BJ (cell line): ENCODE measurements at regions not wholly inside any gene's neighbourhood (a gene's known extent, or its start where the extent isn't known, plus 50 kb on each side); places are given as distances from the start of the nearest gene placed in this dataset.
"Not testable (repeated sequence)": the region's sequence is repeated elsewhere in the genome, so short reads cannot be mapped to it uniquely, and the experiment has no call there.

Experiments used
- CTCF ChIA-PET: fragments of 350-600 bp; formaldehyde crosslinking; extraction: SDS; loops from one replicate; lab custom pipeline; 2021; ENCODE audit warnings: antibody characterized with exemption, inconsistent platforms; lab: Yijun Ruan, JAX
- POLR2A ChIA-PET: fragments of 300-600 bp; sonication (Branson Sonifier 250); formaldehyde crosslinking; extraction: SDS; loops from one replicate; lab custom pipeline; 2021; ENCODE audit warnings: antibody characterized with exemption; lab: Charles Lee
- DNase-seq: peaks from one replicate; pipeline ENCODE4 v3.0.0-alpha.2; 2011; ENCODE audit warnings: low read depth
- H3K27me3 ChIP-seq: 2 replicates; pipeline ENCODE4 v1.6.0; 2011; ENCODE audit warnings: low read length; ENCODE audit not compliant: control insufficient read depth, insufficient read depth
- H3K36me3 ChIP-seq: 2 replicates; pipeline ENCODE4 v1.5.1; 2011; ENCODE audit warnings: low read length; ENCODE audit not compliant: control insufficient read depth, insufficient read depth
- H3K4me3 ChIP-seq: 2 replicates; pipeline ENCODE4 v1.5.1; 2011; ENCODE audit warnings: low read depth, mild to moderate bottlenecking, control low read depth, low read length
- TF ChIP-seq, protein P1 (sequence below): IDR thresholded peaks from 2 replicates; pipeline ENCODE4 v1.5.1; 2011; ENCODE audit warnings: low read depth, mild to moderate bottlenecking, control low read depth, inconsistent platforms, low read length, moderate library complexity; ENCODE audit not compliant: insufficient read depth

DNA sequence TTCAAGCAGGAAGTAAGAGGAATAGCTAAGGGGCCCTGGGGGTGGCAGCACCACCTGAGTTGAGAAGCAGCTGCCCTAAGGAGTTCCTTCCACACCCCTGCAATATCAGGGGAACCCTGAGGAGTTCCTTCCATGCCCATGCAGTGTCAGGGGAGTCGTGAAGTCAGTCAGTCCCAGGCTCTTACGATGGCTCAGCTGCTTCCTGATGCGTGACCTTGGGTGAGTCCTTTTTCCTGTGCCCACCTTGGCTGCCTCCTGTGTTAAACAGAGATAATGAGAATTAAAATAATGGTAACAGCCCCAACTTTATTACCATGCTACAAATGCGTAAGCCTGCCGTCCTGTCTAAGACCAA is 181.1 kb downstream of the MIAT start:
- no peak for DNase-seq
- TF ChIP-seq, protein P1, sequence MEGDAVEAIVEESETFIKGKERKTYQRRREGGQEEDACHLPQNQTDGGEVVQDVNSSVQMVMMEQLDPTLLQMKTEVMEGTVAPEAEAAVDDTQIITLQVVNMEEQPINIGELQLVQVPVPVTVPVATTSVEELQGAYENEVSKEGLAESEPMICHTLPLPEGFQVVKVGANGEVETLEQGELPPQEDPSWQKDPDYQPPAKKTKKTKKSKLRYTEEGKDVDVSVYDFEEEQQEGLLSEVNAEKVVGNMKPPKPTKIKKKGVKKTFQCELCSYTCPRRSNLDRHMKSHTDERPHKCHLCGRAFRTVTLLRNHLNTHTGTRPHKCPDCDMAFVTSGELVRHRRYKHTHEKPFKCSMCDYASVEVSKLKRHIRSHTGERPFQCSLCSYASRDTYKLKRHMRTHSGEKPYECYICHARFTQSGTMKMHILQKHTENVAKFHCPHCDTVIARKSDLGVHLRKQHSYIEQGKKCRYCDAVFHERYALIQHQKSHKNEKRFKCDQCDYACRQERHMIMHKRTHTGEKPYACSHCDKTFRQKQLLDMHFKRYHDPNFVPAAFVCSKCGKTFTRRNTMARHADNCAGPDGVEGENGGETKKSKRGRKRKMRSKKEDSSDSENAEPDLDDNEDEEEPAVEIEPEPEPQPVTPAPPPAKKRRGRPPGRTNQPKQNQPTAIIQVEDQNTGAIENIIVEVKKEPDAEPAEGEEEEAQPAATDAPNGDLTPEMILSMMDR: no peak
- POLR2A ChIA-PET: no interaction called here
- peaks cover 3% of the 10 kb centered on the region; the same call in 1 of the 2 replicates for H3K27me3 ChIP-seq
- CTCF ChIA-PET: no interaction called here
- no peak overlapping the region for H3K4me3 ChIP-seq
- no peaks in the 10 kb centered on the region for H3K36me3 ChIP-seq

DNA sequence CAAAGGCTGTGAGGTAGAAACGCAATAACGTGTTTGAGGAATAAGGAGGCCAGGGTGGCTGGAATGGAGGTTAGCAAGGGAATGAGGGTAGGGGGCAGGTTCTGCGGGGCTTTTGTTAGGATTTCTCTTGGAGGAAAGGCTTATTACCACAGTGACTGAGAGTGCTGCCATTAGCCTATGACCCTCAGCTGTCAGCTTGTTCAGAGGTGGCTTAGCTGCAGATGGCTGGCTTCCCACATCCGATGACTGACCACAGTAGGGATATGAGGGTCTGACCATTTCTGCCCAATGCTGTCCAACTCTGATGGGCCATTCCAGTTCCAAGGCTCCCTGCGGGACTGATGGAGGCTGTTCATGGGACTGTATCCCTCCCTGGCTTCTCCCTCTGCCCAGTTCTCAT is 181.8 kb downstream of the MIAT start:
- Histone ChIP-seq H3K4me3 (no peak overlapping the region), H3K36me3 (no peaks in the 10 kb centered on the region), H3K27me3 (peaks cover 4% of the 10 kb centered on the region)
- POLR2A ChIA-PET: no interaction called here
- TF ChIP-seq, protein P1: no peak
- DNase-seq: no peak
- CTCF ChIA-PET: interaction anchor here (1.0 kb wide), 1 partner anchor 48 kb away, joined by 3 read pairs; no protein-coding TSS in a partner anchor

DNA sequence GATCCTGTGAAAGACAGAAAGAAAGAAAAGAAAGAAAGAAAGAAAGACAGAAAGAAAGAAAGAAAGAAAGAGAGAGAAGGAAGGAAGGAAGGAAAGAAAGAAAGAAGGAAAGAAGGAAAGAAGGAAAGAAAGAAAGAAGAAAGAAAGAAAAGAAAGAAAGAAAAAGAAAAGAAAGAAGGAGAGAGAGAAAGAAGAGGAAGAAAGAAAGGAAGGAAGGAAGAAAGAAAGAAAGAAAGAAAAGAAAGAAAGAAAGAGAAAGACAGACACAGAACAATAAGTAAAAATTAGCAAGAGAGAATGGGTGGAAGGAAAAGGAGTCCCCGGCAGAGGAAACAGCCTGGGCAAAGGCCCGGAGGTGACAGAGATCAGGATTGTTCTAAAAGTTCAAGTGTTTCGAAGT is 183.4 kb downstream of the MIAT start:
- CTCF ChIA-PET: interaction anchor here (1.3 kb wide), 1 partner anchor 10 kb away, joined by 3 read pairs; no protein-coding TSS in a partner anchor
- H3K36me3 ChIP-seq, POLR2A ChIA-PET, DNase-seq, H3K4me3 ChIP-seq, H3K27me3 ChIP-seq: not testable (repeated sequence)

DNA sequence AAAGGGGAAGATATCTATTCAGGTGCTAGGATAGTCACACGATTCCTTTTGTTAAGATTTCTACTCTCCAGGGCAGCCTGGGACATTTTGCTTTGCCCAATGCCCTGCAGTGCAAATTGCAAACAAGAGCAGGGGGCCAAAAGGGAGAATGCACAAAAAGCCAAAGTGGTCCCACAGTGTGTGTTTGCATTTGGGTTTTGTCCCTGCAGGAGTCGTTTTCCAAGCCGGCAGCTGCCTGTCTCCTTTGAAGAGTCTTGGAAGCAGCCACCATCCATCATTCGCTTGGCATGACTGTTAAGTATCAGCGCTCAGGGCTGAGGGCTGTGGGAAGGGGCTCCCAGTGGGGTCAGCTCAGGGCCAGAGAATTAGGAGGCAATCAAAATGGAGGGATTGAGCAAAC is 184.7 kb downstream of the MIAT start:
- TF ChIP-seq, protein P1: no peak
- DNase-seq: no peak
- H3K27me3 ChIP-seq: peaks cover 6% of the 10 kb centered on the region
- H3K4me3 ChIP-seq: no peak overlapping the region
- ChIA-PET POLR2A (no interaction called here), CTCF (interaction anchor here (0.6 to 1.2 kb wide), 3 partner anchors 8 to 1043 kb away, joined by 3 to 4 read pairs (median 4); no protein-coding TSS in a partner anchor)
- no peaks in the 10 kb centered on the region for H3K36me3 ChIP-seq

DNA sequence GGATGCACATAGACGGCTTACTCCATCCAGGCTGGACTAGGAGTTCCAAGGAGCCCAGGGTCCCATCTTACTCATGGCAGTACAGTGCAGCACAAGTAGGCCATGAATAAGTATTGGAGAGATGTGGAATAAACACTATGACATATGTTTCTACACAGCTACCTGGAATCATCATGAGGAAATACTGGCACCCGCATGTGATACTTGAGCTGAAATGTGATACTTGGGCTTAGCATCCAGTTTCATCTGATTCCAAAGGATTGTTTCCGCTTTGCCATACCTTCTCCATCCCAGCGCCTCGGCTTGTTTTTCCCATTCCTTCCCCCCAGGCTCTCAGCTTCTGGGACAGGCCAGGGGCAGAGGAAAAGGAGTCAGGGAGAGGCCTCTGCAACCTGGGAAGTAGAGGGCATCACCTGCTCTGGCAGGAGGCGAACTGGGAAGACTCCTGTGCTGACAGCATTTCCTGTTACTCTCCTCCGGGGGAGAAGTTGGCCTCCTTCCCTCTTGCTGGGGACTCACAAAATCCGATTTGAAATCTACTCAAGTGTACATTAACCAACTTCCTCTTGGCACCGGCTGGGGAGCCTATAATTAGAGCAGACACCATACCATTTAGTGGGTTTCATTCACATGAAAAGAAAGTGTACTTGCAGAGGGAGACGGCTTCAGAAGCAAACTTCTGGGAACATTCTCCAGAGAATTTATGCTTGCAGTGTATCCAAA is 187.8 kb downstream of the MIAT start:
- no peak overlapping the region for H3K4me3 ChIP-seq
- no peaks in the 10 kb centered on the region for H3K36me3 ChIP-seq
- TF ChIP-seq, protein P1: no peak
- no peak for DNase-seq
- CTCF ChIA-PET: interaction anchor here (1.3 kb wide), 1 partner anchor 9 kb away, joined by 3 read pairs; no protein-coding TSS in a partner anchor
- POLR2A ChIA-PET: no interaction called here
- H3K27me3 ChIP-seq: peaks cover 6% of the 10 kb centered on the region
